ENCODE measurements at regions not wholly inside any gene's neighbourhood (a gene's known extent, or its start where the extent isn't known, plus 50 kb on each side); places are given as distances from the start of the nearest gene placed in this dataset.
A peak's percentile ranks its signal among the peaks of the same experiment; 100 is the strongest.

DNA sequence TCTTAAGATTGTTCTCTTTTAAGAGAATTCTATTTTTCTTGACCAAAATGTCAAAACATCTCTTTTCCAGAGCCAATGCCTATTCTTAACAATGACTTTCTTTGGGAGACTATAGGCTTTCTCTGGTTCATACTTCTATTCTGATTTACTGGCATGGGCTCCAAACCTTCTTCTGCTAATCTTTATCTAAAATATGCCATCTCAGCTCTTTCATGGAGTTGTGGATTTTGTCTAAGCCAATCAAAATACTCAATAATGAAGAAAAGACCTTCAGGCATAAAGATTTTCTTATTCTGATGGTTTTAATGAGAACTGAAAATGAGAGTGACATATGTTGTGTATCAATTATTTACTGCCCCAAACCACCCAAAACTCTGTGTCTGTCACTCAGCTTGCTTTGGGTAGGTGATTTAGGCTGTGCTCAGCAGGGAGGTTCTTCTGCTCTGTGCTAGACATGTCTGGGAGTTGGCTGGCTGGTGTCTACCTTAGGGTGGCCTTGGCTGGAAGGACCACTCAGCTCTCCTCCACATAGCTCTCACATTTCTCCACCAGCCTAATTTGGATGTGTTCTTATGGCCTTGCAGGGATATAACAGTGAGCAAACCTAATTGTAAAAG lies 270.8 kb downstream of the PRDM2 start:
- ChIA-PET POLR2A (ENCODE audit: unreplicated experiment) (no interaction called here), CTCF (no interaction called here)
- Histone ChIP-seq H3K4me2 (ENCODE audit: low read length) (no peak overlapping the region), H2AFZ (ENCODE audit: low read length) (no peak overlapping the region), H3K4me3 (ENCODE audit: low read length) (no peak overlapping the region), H4K20me1 (ENCODE audit: low read length) (no peaks in the 10 kb centered on the region), H3K27ac (ENCODE audit: low read length) (no peak overlapping the region), H3K9ac (ENCODE audit: low read length) (no peak overlapping the region), H3F3A (ENCODE audit: low read length, unreplicated experiment) (no peaks in the 10 kb centered on the region), H3K79me2 (ENCODE audit: low read length) (no peaks in the 10 kb centered on the region), H3K9me3 (ENCODE audit: low read length) (0 out of 2 replicates have a peak, but pooled peaks cover 8% of the 10 kb centered on the region), H3K4me1 (ENCODE audit: insufficient read depth, low read length) (0 out of 2 replicates have a peak, but pooled peaks cover 5% of the 10 kb centered on the region), H3K27me3 (ENCODE audit: low read length) (no peaks in the 10 kb centered on the region), H3K9me2 (replicated peaks; ENCODE audit: low read length) (no peaks in the 10 kb centered on the region), H3K36me3 (ENCODE audit: low read depth, low read length) (no peaks in the 10 kb centered on the region)
- ATAC-seq (no peak), DNase-seq (no peak)
- intact Hi-C loops (cut with micrococcal nuclease): no loop called here
- TF ChIP-seq EZH2phosphoT487 (IDR thresholded peaks at IDR 0.05; ENCODE audit: borderline replicate concordance, low read length) (no peak), CTCF (conservative IDR thresholded peaks at IDR 0.05; ENCODE audit: low read depth, low read length) (no peak), EZH2 (IDR thresholded peaks at IDR 0.05; ENCODE audit: low read length, unreplicated experiment) (no peak)
- BruUV-seq (replicated peaks): no TSS peak

- CTCF ChIA-PET: no interaction called here
- ATAC-seq (no peak), DNase-seq (peak; percentile 27)
- H3K4me1 ChIP-seq (ENCODE audit: insufficient read depth, low read length): no peaks in the 10 kb centered on the region
- no peaks in the 10 kb centered on the region for H3K9me2 ChIP-seq (replicated peaks; ENCODE audit: low read length)
- H3K79me2 ChIP-seq (ENCODE audit: low read length): no peaks in the 10 kb centered on the region
- H3K36me3 ChIP-seq (ENCODE audit: low read depth, low read length): no peaks in the 10 kb centered on the region
- TF ChIP-seq EZH2phosphoT487 (IDR thresholded peaks at IDR 0.05; ENCODE audit: borderline replicate concordance, low read length) (no peak), CTCF (conservative IDR thresholded peaks at IDR 0.05; ENCODE audit: low read depth, low read length) (no peak), EZH2 (IDR thresholded peaks at IDR 0.05; ENCODE audit: low read length, unreplicated experiment) (no peak)
- H4K20me1 ChIP-seq (ENCODE audit: low read length): no peaks in the 10 kb centered on the region
- POLR2A ChIA-PET (ENCODE audit: unreplicated experiment): no interaction called here
- H2AFZ ChIP-seq (ENCODE audit: low read length): no peak overlapping the region
- H3K27me3 ChIP-seq (ENCODE audit: low read length): no peaks in the 10 kb centered on the region
- H3F3A ChIP-seq (ENCODE audit: low read length, unreplicated experiment): no peaks in the 10 kb centered on the region
- no peaks in the 10 kb centered on the region for H3K9me3 ChIP-seq (ENCODE audit: low read length)
- no peak overlapping the region for H3K4me2 ChIP-seq (ENCODE audit: low read length)
- BruUV-seq (replicated peaks): no TSS peak
- H3K4me3 ChIP-seq (ENCODE audit: low read length): no peak overlapping the region
- intact Hi-C loops (cut with micrococcal nuclease): no loop called here
- H3K27ac ChIP-seq (ENCODE audit: low read length): no peak overlapping the region
- no peak overlapping the region for H3K9ac ChIP-seq (ENCODE audit: low read length)
Observed at GRCh38 chr1:13976485-13976884, 276.5 kb downstream of the PRDM2 start.

GRCh38 chr1:13981142-13981541 lies 281.2 kb downstream of the PRDM2 start:
- BruUV-seq (replicated peaks): no TSS peak
- Histone ChIP-seq H3K4me3 (ENCODE audit: low read length) (no peak overlapping the region), H3K9me3 (ENCODE audit: low read length) (no peaks in the 10 kb centered on the region), H3K4me1 (ENCODE audit: insufficient read depth, low read length) (no peaks in the 10 kb centered on the region), H3K79me2 (ENCODE audit: low read length) (no peaks in the 10 kb centered on the region), H3F3A (ENCODE audit: low read length, unreplicated experiment) (no peaks in the 10 kb centered on the region), H3K4me2 (ENCODE audit: low read length) (no peak overlapping the region), H3K27ac (ENCODE audit: low read length) (no peak overlapping the region), H3K27me3 (ENCODE audit: low read length) (no peaks in the 10 kb centered on the region), H4K20me1 (ENCODE audit: low read length) (no peaks in the 10 kb centered on the region), H3K9me2 (replicated peaks; ENCODE audit: low read length) (no peaks in the 10 kb centered on the region), H3K9ac (ENCODE audit: low read length) (no peak overlapping the region), H3K36me3 (ENCODE audit: low read depth, low read length) (no peaks in the 10 kb centered on the region), H2AFZ (ENCODE audit: low read length) (no peak overlapping the region)
- POLR2A ChIA-PET (ENCODE audit: unreplicated experiment): interaction anchor here (0.6 kb wide), 1 partner anchor 946 kb away, joined by 3 read pairs; no protein-coding TSS in a partner anchor
- ATAC-seq (no peak), DNase-seq (no peak)
- no peak for TF ChIP-seq CTCF (conservative IDR thresholded peaks at IDR 0.05; ENCODE audit: low read depth, low read length)
- TF ChIP-seq EZH2phosphoT487 (IDR thresholded peaks at IDR 0.05; ENCODE audit: borderline replicate concordance, low read length): no peak
- TF ChIP-seq EZH2 (IDR thresholded peaks at IDR 0.05; ENCODE audit: low read length, unreplicated experiment): no peak
- intact Hi-C loops (cut with micrococcal nuclease): no loop called here
- CTCF ChIA-PET: no interaction called here
